ENCODE measurements at regions not wholly inside any gene's neighbourhood (a gene's known extent, or its start where the extent isn't known, plus 50 kb on each side); places are given as distances from the start of the nearest gene placed in this dataset.

GRCh38 chr18:1498216-1498615, 593.5 kb downstream of the ADCYAP1 start:
- 26% methylated on average over 1 of the region's 1 CpG for WGBS
- DNase-seq (ENCODE audit: low spot score): no peak
- H3K36me3 ChIP-seq (ENCODE audit: control insufficient read depth in 4 of 4, insufficient read depth in 3 of 4, low read depth in 1 of 4, low read length in 3 of 4): no peaks in the 10 kb centered on the region
- TF ChIP-seq YY1 (IDR thresholded peaks at IDR 0.05): no peak
- no peak for TF ChIP-seq HNF4G (IDR thresholded peaks at IDR 0.05)
- no peak for TF ChIP-seq SP1 (IDR thresholded peaks at IDR 0.05)
- no peak for TF ChIP-seq HNF4A (conservative IDR thresholded peaks at IDR 0.05)
- TF ChIP-seq REST (IDR thresholded peaks at IDR 0.05): no peak
- no peak for TF ChIP-seq TAF1 (conservative IDR thresholded peaks at IDR 0.05)
- no peak for TF ChIP-seq FOXA1 (IDR thresholded peaks at IDR 0.05)
- TF ChIP-seq RXRA (IDR thresholded peaks at IDR 0.05): no peak
- TF ChIP-seq RAD21 (IDR thresholded peaks at IDR 0.05): no peak
- no peak for TF ChIP-seq ZBTB33 (IDR thresholded peaks at IDR 0.05)
- TF ChIP-seq ATF3 (IDR thresholded peaks at IDR 0.05): no peak
- TF ChIP-seq NR2F2 (IDR thresholded peaks at IDR 0.05): no peak
- no peak for TF ChIP-seq EGR1 (IDR thresholded peaks at IDR 0.05; ENCODE audit: low read depth in 2 of 2)
- TF ChIP-seq GABPA (IDR thresholded peaks at IDR 0.05 in 1 of 2, conservative IDR thresholded peaks at IDR 0.05 in 1 of 2): no peak
- TF ChIP-seq JUND (IDR thresholded peaks at IDR 0.05): no peak
- no peak for TF ChIP-seq CTCF (IDR thresholded peaks at IDR 0.05; ENCODE audit: low read depth, low read length, missing input control)
- TF ChIP-seq FOXA2 (IDR thresholded peaks at IDR 0.05): no peak
- no peak for TF ChIP-seq MAX (IDR thresholded peaks at IDR 0.05)
- peaks cover 2 to 27% (median 14%) of the 10 kb centered on the region in 4 donors for H3K4me1 ChIP-seq (ENCODE audit: control insufficient read depth in 4 of 4, insufficient read depth in 4 of 4, low read length in 3 of 4)
- H3K27ac ChIP-seq (ENCODE audit: low read depth in 1 of 2, low read length in 2 of 2): no peak overlapping the region
- no peak overlapping the region for H3K9ac ChIP-seq (ENCODE audit: low read depth in 1 of 2, low read length in 2 of 2)
- H3K9me3 ChIP-seq (ENCODE audit: control insufficient read depth in 4 of 4, low read length in 3 of 4): peaks cover 0 to 1% (median 0%) of the 10 kb centered on the region in 4 donors
- H3K4me3 ChIP-seq (ENCODE audit: low read depth in 1 of 3, low read length in 3 of 3): no peak overlapping the region
- no peaks in the 10 kb centered on the region for H3K27me3 ChIP-seq (ENCODE audit: control insufficient read depth in 4 of 4, insufficient read depth in 4 of 4, low read length in 3 of 4)
